WTC11 (cell line): ENCODE measurements at regions not wholly inside any gene's neighbourhood (a gene's known extent, or its start where the extent isn't known, plus 50 kb on each side); places are given as distances from the start of the nearest gene placed in this dataset.

Experiments used
- ATAC-seq: fragments of 200-7000 bp; cut with Tn5 transposase; 2 replicates; pipeline ENCODE4 v1.10.0; 2021; ENCODE audit warnings: mild to moderate bottlenecking, moderate library complexity
- CTCF ChIA-PET: fragments of 300-600 bp; sonication (Branson Sonifier 250); formaldehyde crosslinking; loops from one replicate; lab custom pipeline; 2021; ENCODE audit warnings: antibody characterized with exemption; lab: Charles Lee
- POLR2A ChIA-PET: fragments of 350-600 bp; sonication (Branson Sonifier 250); formaldehyde crosslinking; loops from one replicate; lab custom pipeline; 2021; ENCODE audit warnings: antibody characterized with exemption; lab: Charles Lee
- DNase-seq: peaks from one replicate; pipeline ENCODE4 v3.0.0; 2021; ENCODE audit warnings: low spot score
- H3K27ac Mint-ChIP-seq: 2 replicates; pipeline ENCODE4 v1.8.0; 2021; ENCODE audit warnings: mixed read lengths
- H3K27me3 Mint-ChIP-seq: 2 replicates; pipeline ENCODE4 v1.8.0; 2021; ENCODE audit warnings: low read depth, mild to moderate bottlenecking, moderate library complexity, mixed read lengths
- H3K36me3 Mint-ChIP-seq: 2 replicates; pipeline ENCODE4 v1.8.0; 2021; ENCODE audit warnings: mixed read lengths
- H3K4me1 Mint-ChIP-seq: 2 replicates; pipeline ENCODE4 v1.8.0; 2022; ENCODE audit warnings: mixed read lengths
- H3K4me3 Mint-ChIP-seq: 2 replicates; pipeline ENCODE4 v1.8.0; 2021; ENCODE audit warnings: mild to moderate bottlenecking, moderate library complexity, mixed read lengths
- H3K9me3 Mint-ChIP-seq: 2 replicates; pipeline ENCODE4 v1.8.0; 2021; ENCODE audit warnings: mixed read lengths
- CBFB ChIP-seq: sonication (generic); formaldehyde crosslinking; IDR thresholded peaks from 2 replicates; pipeline ENCODE4 v1.8.1; 2022; ENCODE audit warnings: mild to moderate bottlenecking, low read depth, missing genetic modification reagents
- CTCF ChIP-seq: fragments of 200-600 bp; IDR thresholded peaks from 2 replicates; pipeline ENCODE4 v1.8.0; 2022; ENCODE audit warnings: antibody characterized with exemption
- GABPB1 ChIP-seq: sonication (generic); formaldehyde crosslinking; IDR thresholded peaks from 2 replicates; pipeline ENCODE4 v1.8.1; 2023; ENCODE audit warnings: mild to moderate bottlenecking, missing genetic modification reagents
- NFATC4 ChIP-seq: fragments of 250-450 bp; sonication (Bioruptor Pico); IDR thresholded peaks from 2 replicates; pipeline ENCODE4 v1.9.0; 2021; ENCODE audit warnings: mild to moderate bottlenecking
- NFE2L1 ChIP-seq: sonication (generic); formaldehyde crosslinking; IDR thresholded peaks from 2 replicates; pipeline ENCODE4 v1.8.1; 2023; ENCODE audit warnings: missing genetic modification reagents
- OVOL2 ChIP-seq: fragments of 250-450 bp; sonication (Bioruptor Pico); IDR thresholded peaks from 2 replicates; pipeline ENCODE4 v1.9.0; 2021; ENCODE audit warnings: mild to moderate bottlenecking, borderline replicate concordance
- PRRX2 ChIP-seq: fragments of 250-450 bp; sonication (Bioruptor Pico); IDR thresholded peaks from 2 replicates; pipeline ENCODE4 v1.8.0; 2021; ENCODE audit warnings: mild to moderate bottlenecking
- SMAD4 ChIP-seq: sonication (generic); formaldehyde crosslinking; IDR thresholded peaks from 2 replicates; pipeline ENCODE4 v1.8.0; 2022; ENCODE audit warnings: mild to moderate bottlenecking, missing genetic modification reagents
- STAT6 ChIP-seq: sonication (generic); formaldehyde crosslinking; conservative IDR thresholded peaks from 2 replicates; pipeline ENCODE4 v1.8.1; 2023; ENCODE audit warnings: mild to moderate bottlenecking, low read depth, missing genetic modification reagents, moderate library complexity
- ZBTB43 ChIP-seq: sonication (generic); formaldehyde crosslinking; IDR thresholded peaks from 2 replicates; pipeline ENCODE4 v1.8.1; 2023; ENCODE audit warnings: mild to moderate bottlenecking, missing genetic modification reagents
- ZNF138 ChIP-seq: sonication (generic); formaldehyde crosslinking; conservative IDR thresholded peaks from 2 replicates; pipeline ENCODE4 v1.8.1; 2022; ENCODE audit warnings: mild to moderate bottlenecking, moderate library complexity, missing genetic modification reagents
- ZNF281 ChIP-seq: sonication (generic); formaldehyde crosslinking; IDR thresholded peaks from 2 replicates; pipeline ENCODE4 v1.8.0; 2023; ENCODE audit warnings: mild to moderate bottlenecking, missing genetic modification reagents
- ZNF396 ChIP-seq: fragments of 250-450 bp; sonication (Bioruptor Pico); IDR thresholded peaks from 2 replicates; pipeline ENCODE4 v1.8.0; 2021; ENCODE audit warnings: mild to moderate bottlenecking, moderate library complexity, borderline replicate concordance
- TF ChIP-seq, protein P1 (sequence below): sonication (generic); formaldehyde crosslinking; IDR thresholded peaks from 2 replicates; pipeline ENCODE4 v1.8.1; 2022; ENCODE audit warnings: mild to moderate bottlenecking, moderate library complexity, missing genetic modification reagents
- TF ChIP-seq, protein P2 (sequence below): sonication (generic); formaldehyde crosslinking; IDR thresholded peaks from 2 replicates; pipeline ENCODE4 v1.8.1; 2023; ENCODE audit warnings: mild to moderate bottlenecking, missing genetic modification reagents
- TF ChIP-seq, protein P3 (sequence below): sonication (generic); formaldehyde crosslinking; IDR thresholded peaks from 2 replicates; pipeline ENCODE4 v1.8.1; 2022; ENCODE audit warnings: low read depth, mild to moderate bottlenecking, moderate library complexity, missing genetic modification reagents, borderline replicate concordance
- TF ChIP-seq, protein P4 (sequence below): fragments of 250-450 bp; sonication (Bioruptor Pico); IDR thresholded peaks from 2 replicates; pipeline ENCODE4 v2.1.2; 2022; ENCODE audit warnings: mild to moderate bottlenecking, moderate library complexity

DNA sequence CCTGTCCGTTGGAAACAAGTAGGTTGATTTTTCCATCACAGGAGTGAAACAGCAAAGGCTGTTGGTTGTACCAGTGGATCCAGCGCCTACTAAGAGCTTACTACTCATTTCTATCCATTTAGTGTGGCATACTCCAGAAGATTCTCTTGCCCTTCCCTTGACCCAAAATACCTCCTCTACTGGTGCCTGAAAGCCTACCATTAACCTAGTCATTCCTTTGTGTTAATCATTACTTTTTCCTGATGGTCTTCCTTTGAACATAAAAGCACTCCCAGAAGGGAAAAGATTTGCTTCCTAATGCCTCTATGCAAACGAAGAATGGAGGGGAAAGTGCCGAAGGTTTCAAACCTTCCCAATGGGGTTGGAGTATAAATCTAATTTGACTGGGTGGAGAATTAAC, 123.3 kb downstream of the QRSL1 start (continued):
- TF ChIP-seq, protein P1, sequence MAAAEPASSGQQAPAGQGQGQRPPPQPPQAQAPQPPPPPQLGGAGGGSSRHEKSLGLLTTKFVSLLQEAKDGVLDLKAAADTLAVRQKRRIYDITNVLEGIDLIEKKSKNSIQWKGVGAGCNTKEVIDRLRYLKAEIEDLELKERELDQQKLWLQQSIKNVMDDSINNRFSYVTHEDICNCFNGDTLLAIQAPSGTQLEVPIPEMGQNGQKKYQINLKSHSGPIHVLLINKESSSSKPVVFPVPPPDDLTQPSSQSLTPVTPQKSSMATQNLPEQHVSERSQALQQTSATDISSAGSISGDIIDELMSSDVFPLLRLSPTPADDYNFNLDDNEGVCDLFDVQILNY, result no peak

DNA sequence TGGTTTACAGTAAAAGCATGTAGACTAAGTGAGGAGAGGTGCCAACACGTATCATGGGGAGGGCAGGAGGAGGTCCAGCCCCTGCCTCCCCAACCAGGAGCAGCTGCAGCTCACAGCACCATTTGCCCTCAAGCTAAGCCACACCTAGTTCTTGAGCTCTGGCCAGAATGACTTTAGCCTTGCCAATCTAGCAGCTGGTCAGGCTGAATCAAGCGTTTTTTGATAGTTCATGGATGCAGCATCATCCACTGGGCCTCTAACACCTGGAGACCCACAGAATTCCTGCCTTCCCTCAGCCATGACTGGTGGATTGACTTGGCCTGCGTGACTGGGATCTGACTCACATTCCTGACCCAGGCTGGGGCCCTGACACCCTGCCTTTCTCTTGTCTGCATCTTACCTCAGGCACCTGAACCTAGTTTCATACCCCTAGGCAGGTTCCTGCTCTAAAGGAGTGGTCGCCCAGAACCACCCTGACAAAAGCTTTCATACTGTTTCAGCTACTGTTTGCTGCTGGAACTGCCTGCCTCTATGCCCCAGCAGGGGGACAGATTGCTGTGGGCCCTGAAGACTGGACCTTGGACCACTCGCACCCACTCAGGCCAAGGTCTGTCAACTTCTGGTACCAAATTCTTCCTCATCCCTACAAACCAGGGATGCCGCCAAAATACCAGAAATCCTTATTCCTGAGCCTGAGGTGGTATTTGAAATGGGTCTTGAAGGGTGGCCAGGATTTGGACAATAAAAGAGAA, 122.3 kb downstream of the QRSL1 start:
- Mint-ChIP-seq H3K27me3 (no peaks in the 10 kb centered on the region; the same call in 1 of the 2 replicates), H3K4me3 (no peak overlapping the region), H3K27ac (no peak overlapping the region), H3K4me1 (peaks cover 44% of the 10 kb centered on the region), H3K36me3 (no peaks in the 10 kb centered on the region), H3K9me3 (no peaks in the 10 kb centered on the region)
- POLR2A ChIA-PET, result interaction anchor here (0.6 kb wide), 1 partner anchor 227 kb away, joined by 5 read pairs; no protein-coding TSS in a partner anchor
- ATAC-seq, result no peak
- TF ChIP-seq ZNF281 (CRISPR knock-in tag) (no peak), CBFB (CRISPR knock-in tag) (no peak)
- no peak for DNase-seq
- CTCF ChIA-PET, result interaction anchor here (0.9 to 1.5 kb wide), 3 partner anchors 143 to 412 kb away, joined by 3 to 6 read pairs (median 3); no protein-coding TSS in a partner anchor

DNA sequence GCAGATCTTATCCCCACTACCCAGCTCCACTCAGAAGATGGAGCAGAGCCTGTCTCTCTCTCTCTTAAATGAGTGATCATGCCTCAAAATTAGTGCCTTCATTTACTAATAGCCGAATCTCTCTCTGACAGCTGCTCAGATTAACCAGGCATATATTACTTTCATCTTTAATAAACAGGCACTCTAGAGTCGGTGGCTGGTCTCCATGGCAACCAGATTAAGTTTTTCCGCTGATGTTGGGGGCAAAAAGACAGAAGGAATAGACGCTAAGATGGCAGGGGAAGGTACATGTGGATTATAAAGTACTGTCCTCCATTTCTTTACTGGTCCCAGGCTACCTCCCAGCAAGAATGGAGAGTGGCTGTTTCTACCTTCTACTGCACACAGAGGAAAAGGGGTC, 121.6 kb downstream of the QRSL1 start:
- peaks cover 48% of the 10 kb centered on the region for H3K4me1 Mint-ChIP-seq
- H3K27me3 Mint-ChIP-seq, result no peaks in the 10 kb centered on the region; the same call in 1 of the 2 replicates
- TF ChIP-seq ZNF138 (CRISPR knock-in tag) (no peak), ZNF396 (CRISPR knock-in tag) (no peak), OVOL2 (CRISPR knock-in tag) (no peak), PRRX2 (CRISPR knock-in tag) (no peak), ZBTB43 (CRISPR knock-in tag) (no peak), NFATC4 (CRISPR knock-in tag) (no peak), NFE2L1 (CRISPR knock-in tag) (no peak), SMAD4 (no peak), CTCF (no peak), GABPB1 (CRISPR knock-in tag) (no peak), STAT6 (no peak)
- TF ChIP-seq, protein P2, sequence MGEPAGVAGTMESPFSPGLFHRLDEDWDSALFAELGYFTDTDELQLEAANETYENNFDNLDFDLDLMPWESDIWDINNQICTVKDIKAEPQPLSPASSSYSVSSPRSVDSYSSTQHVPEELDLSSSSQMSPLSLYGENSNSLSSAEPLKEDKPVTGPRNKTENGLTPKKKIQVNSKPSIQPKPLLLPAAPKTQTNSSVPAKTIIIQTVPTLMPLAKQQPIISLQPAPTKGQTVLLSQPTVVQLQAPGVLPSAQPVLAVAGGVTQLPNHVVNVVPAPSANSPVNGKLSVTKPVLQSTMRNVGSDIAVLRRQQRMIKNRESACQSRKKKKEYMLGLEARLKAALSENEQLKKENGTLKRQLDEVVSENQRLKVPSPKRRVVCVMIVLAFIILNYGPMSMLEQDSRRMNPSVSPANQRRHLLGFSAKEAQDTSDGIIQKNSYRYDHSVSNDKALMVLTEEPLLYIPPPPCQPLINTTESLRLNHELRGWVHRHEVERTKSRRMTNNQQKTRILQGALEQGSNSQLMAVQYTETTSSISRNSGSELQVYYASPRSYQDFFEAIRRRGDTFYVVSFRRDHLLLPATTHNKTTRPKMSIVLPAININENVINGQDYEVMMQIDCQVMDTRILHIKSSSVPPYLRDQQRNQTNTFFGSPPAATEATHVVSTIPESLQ (CRISPR knock-in tag), result no peak
- TF ChIP-seq, protein P3, sequence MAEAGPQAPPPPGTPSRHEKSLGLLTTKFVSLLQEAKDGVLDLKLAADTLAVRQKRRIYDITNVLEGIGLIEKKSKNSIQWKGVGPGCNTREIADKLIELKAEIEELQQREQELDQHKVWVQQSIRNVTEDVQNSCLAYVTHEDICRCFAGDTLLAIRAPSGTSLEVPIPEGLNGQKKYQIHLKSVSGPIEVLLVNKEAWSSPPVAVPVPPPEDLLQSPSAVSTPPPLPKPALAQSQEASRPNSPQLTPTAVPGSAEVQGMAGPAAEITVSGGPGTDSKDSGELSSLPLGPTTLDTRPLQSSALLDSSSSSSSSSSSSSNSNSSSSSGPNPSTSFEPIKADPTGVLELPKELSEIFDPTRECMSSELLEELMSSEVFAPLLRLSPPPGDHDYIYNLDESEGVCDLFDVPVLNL (CRISPR knock-in tag), result no peak
- TF ChIP-seq, protein P4, sequence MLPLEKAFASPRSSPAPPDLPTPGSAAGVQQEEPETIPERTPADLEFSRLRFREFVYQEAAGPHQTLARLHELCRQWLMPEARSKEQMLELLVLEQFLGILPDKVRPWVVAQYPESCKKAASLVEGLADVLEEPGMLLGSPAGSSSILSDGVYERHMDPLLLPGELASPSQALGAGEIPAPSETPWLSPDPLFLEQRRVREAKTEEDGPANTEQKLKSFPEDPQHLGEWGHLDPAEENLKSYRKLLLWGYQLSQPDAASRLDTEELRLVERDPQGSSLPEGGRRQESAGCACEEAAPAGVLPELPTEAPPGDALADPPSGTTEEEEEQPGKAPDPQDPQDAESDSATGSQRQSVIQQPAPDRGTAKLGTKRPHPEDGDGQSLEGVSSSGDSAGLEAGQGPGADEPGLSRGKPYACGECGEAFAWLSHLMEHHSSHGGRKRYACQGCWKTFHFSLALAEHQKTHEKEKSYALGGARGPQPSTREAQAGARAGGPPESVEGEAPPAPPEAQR (CRISPR knock-in tag), result no peak
- DNase-seq (no peak), ATAC-seq (no peak)
- ChIA-PET CTCF (interaction anchor here (1.2 to 1.5 kb wide), 3 partner anchors 37 to 228 kb away, joined by 3 to 6 read pairs (median 4); no protein-coding TSS in a partner anchor), POLR2A (interaction anchor here (0.6 kb wide), 1 partner anchor 227 kb away, joined by 5 read pairs; no protein-coding TSS in a partner anchor)
- H3K9me3 Mint-ChIP-seq, result no peaks in the 10 kb centered on the region
- H3K27ac Mint-ChIP-seq, result no peak overlapping the region
- H3K36me3 Mint-ChIP-seq, result no peaks in the 10 kb centered on the region
- no peak overlapping the region for H3K4me3 Mint-ChIP-seq
